ENCODE measurements at regions not wholly inside any gene's neighbourhood (a gene's known extent, or its start where the extent isn't known, plus 50 kb on each side); places are given as distances from the start of the nearest gene placed in this dataset.

DNA sequence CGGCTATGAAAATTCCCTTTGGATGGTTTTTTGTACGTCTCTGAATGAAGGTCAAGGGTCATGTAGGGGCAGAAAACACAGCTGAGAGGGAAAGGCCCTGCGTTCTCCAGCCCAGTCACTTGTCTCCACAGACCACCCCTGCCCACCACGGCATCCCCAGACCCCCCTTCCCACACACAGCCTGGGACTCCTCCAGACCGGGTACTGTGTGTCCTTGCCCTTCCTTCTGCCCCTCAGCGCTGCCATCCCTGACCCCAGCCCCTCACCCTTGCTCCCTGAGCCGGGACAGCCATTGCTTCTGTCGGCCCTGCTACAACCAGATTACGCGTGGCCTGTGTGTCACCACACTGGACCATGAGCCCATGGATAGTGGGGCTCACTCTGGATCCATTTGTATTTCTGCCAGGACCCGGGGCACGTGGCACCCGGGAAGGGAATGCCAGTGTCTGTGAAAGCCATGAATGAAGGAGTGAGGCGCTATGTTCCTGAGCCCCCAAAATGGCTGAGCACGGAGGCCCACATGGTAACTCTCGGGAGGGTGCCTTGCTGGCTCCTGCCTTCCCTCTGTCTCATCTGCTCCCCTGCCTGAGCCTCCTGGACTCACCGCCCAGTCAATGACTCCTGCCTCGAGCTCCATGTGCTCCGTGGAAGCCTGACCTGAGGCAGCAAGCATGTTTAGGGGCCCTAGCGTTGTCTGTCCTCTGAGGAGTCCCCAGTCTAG, 139.1 kb upstream of the FOXF1 start:
- Histone ChIP-seq H3K27me3 (ENCODE audit: control insufficient read depth in 1 of 2, insufficient read depth in 2 of 2, low read length in 2 of 2) (peaks cover 0 to 3% of the 10 kb centered on the region in 2 donors), H3K9me3 (ENCODE audit: control insufficient read depth in 1 of 2, low read length in 2 of 2) (no peaks in the 10 kb centered on the region), H3K36me3 (ENCODE audit: control insufficient read depth in 1 of 2, insufficient read depth in 2 of 2, low read length in 2 of 2) (no peaks in the 10 kb centered on the region), H3K27ac (ENCODE audit: low read depth, low read length) (no peak overlapping the region), H3K4me1 (ENCODE audit: control insufficient read depth in 1 of 2, insufficient read depth in 2 of 2, low read length in 2 of 2) (no peaks in the 10 kb centered on the region), H3K4me3 (ENCODE audit: low read depth in 1 of 2, low read length in 2 of 2) (no peak overlapping the region), H3K9ac (ENCODE audit: low read depth in 1 of 2, low read length in 2 of 2) (no peak overlapping the region)

DNA sequence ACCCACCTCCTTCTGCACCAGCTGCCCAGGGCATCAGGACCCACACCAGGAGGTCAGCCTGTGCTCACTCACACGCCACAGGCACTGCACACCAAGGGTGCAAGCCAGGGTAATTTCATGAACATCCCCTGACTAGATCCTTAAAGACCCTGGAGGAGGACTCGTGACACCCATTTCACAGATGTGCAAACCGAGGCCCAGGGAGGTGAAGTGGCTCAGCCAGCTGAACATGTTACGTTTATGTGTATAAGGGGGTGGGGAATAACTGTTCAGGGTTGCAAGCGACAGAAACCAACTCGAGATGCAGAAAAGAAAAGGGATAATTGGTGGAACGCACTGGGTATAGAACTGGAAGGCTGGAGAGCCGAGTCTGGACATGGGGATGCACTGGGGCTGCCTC, 138.1 kb upstream of the FOXF1 start:
- Histone ChIP-seq H3K36me3 (ENCODE audit: control insufficient read depth in 1 of 2, insufficient read depth in 2 of 2, low read length in 2 of 2) (no peaks in the 10 kb centered on the region), H3K4me1 (ENCODE audit: control insufficient read depth in 1 of 2, insufficient read depth in 2 of 2, low read length in 2 of 2) (no peaks in the 10 kb centered on the region), H3K27me3 (ENCODE audit: control insufficient read depth in 1 of 2, insufficient read depth in 2 of 2, low read length in 2 of 2) (peaks cover 0 to 3% of the 10 kb centered on the region in 2 donors), H3K9ac (ENCODE audit: low read depth in 1 of 2, low read length in 2 of 2) (no peak overlapping the region), H3K4me3 (ENCODE audit: low read depth in 1 of 2, low read length in 2 of 2) (no peak overlapping the region), H3K9me3 (ENCODE audit: control insufficient read depth in 1 of 2, low read length in 2 of 2) (no peaks in the 10 kb centered on the region), H3K27ac (ENCODE audit: low read depth, low read length) (no peak overlapping the region)

DNA sequence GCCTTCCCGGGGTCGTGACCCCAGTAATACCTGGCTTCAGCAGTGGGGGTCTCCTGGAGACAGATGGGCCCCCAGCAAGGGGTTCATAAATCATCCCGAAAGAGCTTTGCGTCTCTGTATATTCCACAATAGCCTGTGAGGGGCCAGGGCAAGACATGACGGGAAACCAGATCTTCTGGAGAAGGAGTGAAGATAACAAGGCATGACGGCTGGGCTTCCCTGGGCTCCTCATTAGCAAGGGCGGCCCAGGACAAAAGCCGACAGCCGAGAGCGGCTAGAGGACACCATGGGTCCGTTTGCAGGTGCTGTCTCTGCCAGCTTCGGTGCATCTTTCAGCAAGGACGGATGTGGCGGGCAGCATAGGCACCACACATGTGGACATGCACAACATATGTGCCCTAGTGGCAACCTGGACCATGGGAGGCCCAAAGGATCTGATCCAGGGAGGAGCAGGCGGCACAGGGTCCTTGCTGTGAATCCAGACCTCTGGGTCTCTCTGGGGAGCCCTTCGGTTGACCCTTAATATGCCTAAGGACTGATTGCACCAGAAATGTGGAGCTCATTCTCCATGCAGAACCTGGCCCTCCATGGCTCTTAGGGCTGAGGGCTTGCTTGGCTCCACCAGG, 136.9 kb upstream of the FOXF1 start:
- no peak overlapping the region for H3K9ac ChIP-seq (ENCODE audit: low read depth in 1 of 2, low read length in 2 of 2)
- H3K27me3 ChIP-seq (ENCODE audit: control insufficient read depth in 1 of 2, insufficient read depth in 2 of 2, low read length in 2 of 2): no peaks in the 10 kb centered on the region
- no peaks in the 10 kb centered on the region for H3K36me3 ChIP-seq (ENCODE audit: control insufficient read depth in 1 of 2, insufficient read depth in 2 of 2, low read length in 2 of 2)
- no peak overlapping the region for H3K27ac ChIP-seq (ENCODE audit: low read depth, low read length)
- H3K4me3 ChIP-seq (ENCODE audit: low read depth in 1 of 2, low read length in 2 of 2): no peak overlapping the region
- H3K9me3 ChIP-seq (ENCODE audit: control insufficient read depth in 1 of 2, low read length in 2 of 2): no peaks in the 10 kb centered on the region
- H3K4me1 ChIP-seq (ENCODE audit: control insufficient read depth in 1 of 2, insufficient read depth in 2 of 2, low read length in 2 of 2): no peaks in the 10 kb centered on the region

DNA sequence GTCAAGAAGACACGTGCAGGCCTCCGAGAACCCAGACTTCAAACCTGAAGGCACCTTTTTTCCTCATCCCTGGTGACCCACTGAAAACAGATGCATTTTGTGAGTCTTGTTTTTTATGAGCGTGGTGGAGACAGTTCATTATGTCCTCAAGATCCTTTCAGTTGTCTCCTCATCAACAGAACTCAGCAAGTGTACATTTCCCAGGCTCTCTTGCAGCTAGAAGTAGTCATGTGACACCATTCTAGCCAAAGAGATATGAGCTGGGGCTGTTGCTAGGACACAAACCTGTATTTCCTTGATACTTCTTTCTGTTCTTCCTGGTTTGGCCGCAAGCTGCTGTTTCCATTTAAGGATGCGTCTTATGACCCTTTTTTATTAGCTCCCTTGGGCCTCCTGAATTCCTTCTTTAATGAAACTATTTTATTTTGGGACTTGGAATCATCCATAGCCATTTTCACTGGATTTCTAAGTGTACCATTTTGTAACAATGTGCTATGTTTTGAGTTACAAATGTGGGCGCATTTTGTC, 135.7 kb upstream of the FOXF1 start:
- Histone ChIP-seq H3K27me3 (ENCODE audit: control insufficient read depth in 1 of 2, insufficient read depth in 2 of 2, low read length in 2 of 2) (no peaks in the 10 kb centered on the region), H3K9ac (ENCODE audit: low read depth in 1 of 2, low read length in 2 of 2) (no peak overlapping the region), H3K4me3 (ENCODE audit: low read depth in 1 of 2, low read length in 2 of 2) (no peak overlapping the region), H3K36me3 (ENCODE audit: control insufficient read depth in 1 of 2, insufficient read depth in 2 of 2, low read length in 2 of 2) (no peaks in the 10 kb centered on the region), H3K9me3 (ENCODE audit: control insufficient read depth in 1 of 2, low read length in 2 of 2) (no peaks in the 10 kb centered on the region), H3K27ac (ENCODE audit: low read depth, low read length) (no peak overlapping the region), H3K4me1 (ENCODE audit: control insufficient read depth in 1 of 2, insufficient read depth in 2 of 2, low read length in 2 of 2) (no peaks in the 10 kb centered on the region)

DNA sequence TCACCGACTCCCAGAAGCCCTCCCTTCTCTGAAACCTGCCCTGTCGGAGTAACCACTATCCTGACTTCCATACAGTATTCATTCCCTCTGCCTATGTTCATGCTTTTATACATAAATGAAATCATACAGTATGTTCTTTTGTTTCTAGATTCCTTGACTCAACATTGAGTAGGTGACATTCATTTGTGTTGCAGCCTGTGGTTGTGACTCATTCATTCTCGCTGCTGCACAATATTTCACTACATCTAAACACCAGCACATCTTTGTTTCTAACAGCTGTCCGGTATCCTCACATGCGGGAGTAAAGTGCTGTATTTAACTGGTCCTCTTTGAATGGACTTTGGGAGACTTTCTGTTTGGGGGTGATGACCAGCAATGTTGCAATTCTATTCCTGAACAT, 135.0 kb upstream of the FOXF1 start:
- Histone ChIP-seq H3K36me3 (ENCODE audit: control insufficient read depth in 1 of 2, insufficient read depth in 2 of 2, low read length in 2 of 2) (no peaks in the 10 kb centered on the region), H3K9ac (ENCODE audit: low read depth in 1 of 2, low read length in 2 of 2) (no peak overlapping the region), H3K9me3 (ENCODE audit: control insufficient read depth in 1 of 2, low read length in 2 of 2) (no peaks in the 10 kb centered on the region), H3K4me1 (ENCODE audit: control insufficient read depth in 1 of 2, insufficient read depth in 2 of 2, low read length in 2 of 2) (no peaks in the 10 kb centered on the region), H3K4me3 (ENCODE audit: low read depth in 1 of 2, low read length in 2 of 2) (no peak overlapping the region), H3K27me3 (ENCODE audit: control insufficient read depth in 1 of 2, insufficient read depth in 2 of 2, low read length in 2 of 2) (no peaks in the 10 kb centered on the region), H3K27ac (ENCODE audit: low read depth, low read length) (no peak overlapping the region)

DNA sequence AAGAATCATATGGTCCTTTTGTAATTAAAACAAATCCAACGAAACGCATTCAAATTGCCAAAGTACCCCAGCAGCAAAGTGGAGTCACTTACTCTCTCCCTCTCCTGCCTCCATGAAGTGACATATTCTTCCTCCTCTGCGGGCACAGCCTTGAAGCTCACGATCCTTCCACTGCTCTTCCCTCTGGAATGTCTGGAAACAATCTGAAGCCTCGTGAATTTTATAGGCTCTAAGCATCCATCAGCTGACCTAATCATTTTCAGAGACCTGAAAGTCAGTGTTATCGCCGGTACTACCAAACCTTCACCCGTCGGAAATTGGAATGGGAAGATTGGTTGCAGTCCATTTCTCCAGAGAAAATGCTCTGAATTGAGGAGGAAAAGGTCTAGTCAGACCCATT, 134.5 kb upstream of the FOXF1 start:
- no peak overlapping the region for H3K9ac ChIP-seq (ENCODE audit: low read depth in 1 of 2, low read length in 2 of 2)

DNA sequence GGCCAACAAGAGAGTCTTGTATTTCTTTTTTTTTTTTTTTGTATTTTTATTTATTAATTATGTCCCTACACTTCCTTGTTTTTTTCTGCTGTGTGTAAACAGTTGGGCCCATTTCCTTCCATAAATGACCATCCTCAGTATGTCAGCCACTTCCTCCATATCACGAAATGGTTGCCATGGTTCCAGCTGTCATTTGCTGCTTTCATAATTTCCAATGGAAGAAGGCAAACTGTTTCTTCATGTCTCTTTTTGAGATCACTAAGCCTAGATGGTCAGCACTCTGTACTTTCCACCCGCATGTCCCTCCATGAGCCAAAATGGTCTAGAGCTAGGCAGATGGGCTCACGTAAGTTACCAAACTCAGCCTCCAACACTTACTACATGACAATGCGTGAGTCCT, 133.5 kb upstream of the FOXF1 start:
- no peaks in the 10 kb centered on the region for H3K9me3 ChIP-seq (ENCODE audit: control insufficient read depth in 1 of 2, low read length in 2 of 2)
- no peaks in the 10 kb centered on the region for H3K27me3 ChIP-seq (ENCODE audit: control insufficient read depth in 1 of 2, insufficient read depth in 2 of 2, low read length in 2 of 2)
- H3K27ac ChIP-seq (ENCODE audit: low read depth, low read length): no peak overlapping the region
- no peaks in the 10 kb centered on the region for H3K4me1 ChIP-seq (ENCODE audit: control insufficient read depth in 1 of 2, insufficient read depth in 2 of 2, low read length in 2 of 2)
- no peaks in the 10 kb centered on the region for H3K36me3 ChIP-seq (ENCODE audit: control insufficient read depth in 1 of 2, insufficient read depth in 2 of 2, low read length in 2 of 2)
- no peak overlapping the region for H3K4me3 ChIP-seq (ENCODE audit: low read depth in 1 of 2, low read length in 2 of 2)
- H3K9ac ChIP-seq (ENCODE audit: low read depth in 1 of 2, low read length in 2 of 2): no peak overlapping the region

More for the DNA sequence above, 134.5 kb upstream of the FOXF1 start:
- no peaks in the 10 kb centered on the region for H3K9me3 ChIP-seq (ENCODE audit: control insufficient read depth in 1 of 2, low read length in 2 of 2)
- no peaks in the 10 kb centered on the region for H3K4me1 ChIP-seq (ENCODE audit: control insufficient read depth in 1 of 2, insufficient read depth in 2 of 2, low read length in 2 of 2)
- no peak overlapping the region for H3K27ac ChIP-seq (ENCODE audit: low read depth, low read length)
- no peak overlapping the region for H3K4me3 ChIP-seq (ENCODE audit: low read depth in 1 of 2, low read length in 2 of 2)
- no peaks in the 10 kb centered on the region for H3K36me3 ChIP-seq (ENCODE audit: control insufficient read depth in 1 of 2, insufficient read depth in 2 of 2, low read length in 2 of 2)
- no peaks in the 10 kb centered on the region for H3K27me3 ChIP-seq (ENCODE audit: control insufficient read depth in 1 of 2, insufficient read depth in 2 of 2, low read length in 2 of 2)

DNA sequence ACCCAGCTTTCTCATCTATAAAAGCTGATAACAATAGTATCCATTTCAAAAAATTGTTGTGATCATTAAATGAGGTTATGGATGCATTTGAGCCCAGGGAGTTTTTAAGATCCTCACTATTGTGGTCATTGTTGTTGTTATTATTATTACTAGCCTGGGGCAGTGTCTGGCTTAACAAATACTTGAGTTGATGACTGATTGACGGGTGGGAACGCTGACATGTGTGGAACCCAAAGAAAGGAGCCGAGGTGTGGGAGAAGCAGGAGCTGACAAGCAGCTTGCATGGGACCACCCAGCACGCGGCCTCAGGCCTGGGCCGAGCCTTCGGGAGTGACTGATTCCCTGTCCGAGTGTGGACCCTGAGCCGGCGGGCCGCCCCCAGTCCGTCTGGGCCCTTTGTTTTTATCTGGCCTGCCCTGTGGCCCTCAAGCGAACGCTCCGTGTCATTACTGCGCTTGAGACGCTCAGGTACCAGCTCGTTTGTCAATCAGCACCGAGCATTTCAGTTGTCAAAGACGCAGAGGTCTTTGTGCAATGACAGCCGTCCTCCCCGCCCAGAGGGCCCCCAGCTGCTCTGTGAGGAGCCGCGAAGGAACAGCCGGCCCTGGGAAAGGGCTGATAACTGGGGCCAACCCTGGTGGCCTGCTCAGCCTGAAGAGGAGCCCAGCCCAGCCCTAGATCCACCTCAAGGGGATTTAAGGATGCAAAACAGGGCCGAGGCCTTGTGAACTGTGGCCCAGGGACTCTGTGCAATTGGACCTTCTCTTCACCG, 132.9 kb upstream of the FOXF1 start:
- Histone ChIP-seq H3K9me3 (ENCODE audit: control insufficient read depth in 1 of 2, low read length in 2 of 2) (no peaks in the 10 kb centered on the region), H3K27me3 (ENCODE audit: control insufficient read depth in 1 of 2, insufficient read depth in 2 of 2, low read length in 2 of 2) (no peaks in the 10 kb centered on the region), H3K4me1 (ENCODE audit: control insufficient read depth in 1 of 2, insufficient read depth in 2 of 2, low read length in 2 of 2) (no peaks in the 10 kb centered on the region), H3K9ac (ENCODE audit: low read depth in 1 of 2, low read length in 2 of 2) (no peak overlapping the region), H3K27ac (ENCODE audit: low read depth, low read length) (no peak overlapping the region), H3K36me3 (ENCODE audit: control insufficient read depth in 1 of 2, insufficient read depth in 2 of 2, low read length in 2 of 2) (no peaks in the 10 kb centered on the region), H3K4me3 (ENCODE audit: low read depth in 1 of 2, low read length in 2 of 2) (no peak overlapping the region)

DNA sequence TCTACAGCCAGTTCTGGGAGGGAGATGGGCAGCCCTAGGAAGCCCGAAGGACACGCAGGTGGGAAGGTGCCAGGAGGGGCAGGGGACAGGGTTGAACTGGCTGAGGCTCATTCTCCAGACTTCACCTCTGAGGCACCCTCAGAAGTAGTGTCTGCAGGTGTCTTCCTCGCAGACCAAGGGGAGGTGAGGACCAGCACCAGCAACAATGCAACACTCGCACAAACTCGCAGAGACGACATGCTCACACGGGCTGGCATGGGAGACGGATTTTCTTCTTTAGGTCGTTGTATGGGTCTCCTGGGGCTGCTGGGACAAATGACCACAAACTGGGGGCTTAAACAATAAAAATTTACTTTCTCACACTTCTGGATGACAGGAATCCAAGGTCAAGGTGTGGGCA, 132.2 kb upstream of the FOXF1 start:
- Histone ChIP-seq H3K9me3 (ENCODE audit: control insufficient read depth in 1 of 2, low read length in 2 of 2) (no peaks in the 10 kb centered on the region), H3K27me3 (ENCODE audit: control insufficient read depth in 1 of 2, insufficient read depth in 2 of 2, low read length in 2 of 2) (no peaks in the 10 kb centered on the region), H3K9ac (ENCODE audit: low read depth in 1 of 2, low read length in 2 of 2) (no peak overlapping the region), H3K4me1 (ENCODE audit: control insufficient read depth in 1 of 2, insufficient read depth in 2 of 2, low read length in 2 of 2) (no peaks in the 10 kb centered on the region), H3K4me3 (ENCODE audit: low read depth in 1 of 2, low read length in 2 of 2) (no peak overlapping the region), H3K27ac (ENCODE audit: low read depth, low read length) (no peak overlapping the region), H3K36me3 (ENCODE audit: control insufficient read depth in 1 of 2, insufficient read depth in 2 of 2, low read length in 2 of 2) (no peaks in the 10 kb centered on the region)

DNA sequence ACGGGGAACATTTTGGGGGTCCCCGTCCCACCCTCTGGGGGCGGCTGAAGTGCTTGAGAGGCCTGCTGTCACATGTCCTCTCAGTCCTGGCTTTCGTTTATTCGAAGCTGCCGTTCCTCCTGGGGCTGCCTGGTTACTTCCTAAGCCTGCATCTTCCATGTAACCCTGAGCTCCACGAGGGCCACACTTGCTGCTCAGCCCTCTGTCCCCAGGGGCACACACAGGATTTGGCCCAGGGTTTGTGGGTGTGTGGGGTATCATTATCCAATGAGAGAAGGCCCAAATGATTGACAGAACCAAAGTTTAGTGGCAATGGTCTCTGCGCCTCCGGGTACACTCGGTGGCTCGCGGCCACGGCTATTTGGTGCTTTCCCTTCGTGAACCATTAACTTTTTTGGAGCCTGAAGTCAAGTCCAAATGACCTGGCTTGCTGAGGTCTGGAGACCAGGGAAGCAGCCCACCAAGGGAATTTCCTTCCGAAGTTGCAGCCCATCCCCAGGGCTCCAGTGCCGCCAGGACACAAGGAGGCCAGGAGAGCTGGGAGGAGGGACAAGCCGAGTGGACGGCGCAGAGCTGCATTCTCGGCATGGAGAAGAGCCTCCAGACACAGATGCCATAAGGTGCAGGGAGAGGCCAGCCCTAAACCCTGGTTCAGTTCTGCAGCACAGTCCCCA, 131.4 kb upstream of the FOXF1 start:
- Histone ChIP-seq H3K27me3 (ENCODE audit: control insufficient read depth in 1 of 2, insufficient read depth in 2 of 2, low read length in 2 of 2) (no peaks in the 10 kb centered on the region), H3K27ac (ENCODE audit: low read depth, low read length) (no peak overlapping the region), H3K4me1 (ENCODE audit: control insufficient read depth in 1 of 2, insufficient read depth in 2 of 2, low read length in 2 of 2) (no peaks in the 10 kb centered on the region), H3K9me3 (ENCODE audit: control insufficient read depth in 1 of 2, low read length in 2 of 2) (no peaks in the 10 kb centered on the region), H3K9ac (ENCODE audit: low read depth in 1 of 2, low read length in 2 of 2) (no peak overlapping the region), H3K36me3 (ENCODE audit: control insufficient read depth in 1 of 2, insufficient read depth in 2 of 2, low read length in 2 of 2) (no peaks in the 10 kb centered on the region), H3K4me3 (ENCODE audit: low read depth in 1 of 2, low read length in 2 of 2) (no peak overlapping the region)
